ENCODE measurements at regions not wholly inside any gene's neighbourhood (a gene's known extent, or its start where the extent isn't known, plus 50 kb on each side); places are given as distances from the start of the nearest gene placed in this dataset.

DNA sequence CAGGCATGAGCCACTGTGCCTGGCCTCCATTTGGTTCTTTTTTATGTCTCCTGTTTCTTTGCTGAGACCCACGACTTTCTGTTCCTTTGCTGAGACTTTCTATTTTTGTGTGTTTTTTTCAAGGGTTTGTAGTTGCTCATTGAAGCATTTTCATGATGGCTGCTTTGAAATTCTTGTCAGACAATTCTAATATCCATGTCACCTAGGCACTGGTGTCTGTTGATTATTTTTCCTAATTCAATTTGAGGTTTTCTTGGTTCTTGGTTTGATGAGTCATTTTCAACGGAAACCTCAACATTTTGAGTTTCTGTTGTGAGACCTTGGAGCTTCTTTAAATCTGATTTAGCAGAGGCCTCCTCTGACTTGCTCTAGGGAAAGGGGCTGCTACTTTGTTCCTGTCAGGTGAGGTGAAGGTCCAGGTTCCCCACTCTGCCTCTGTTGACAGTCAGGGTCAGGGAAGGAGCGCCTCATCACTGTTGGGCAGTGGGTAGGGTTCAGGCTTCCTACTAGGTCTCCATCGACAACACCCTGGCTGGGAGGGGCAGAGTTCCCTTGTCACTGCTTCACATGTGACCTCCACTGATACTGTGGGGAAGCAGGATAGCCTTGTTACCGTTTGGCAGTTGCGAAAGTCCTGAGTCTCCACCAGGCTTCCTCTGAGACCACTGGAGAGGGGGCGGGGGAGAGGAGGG lies 66.1 kb upstream of the SMOX start (continued):
- no peak for TF ChIP-seq ZNF740 (CRISPR knock-in tag; IDR thresholded peaks at IDR 0.05)
- TF ChIP-seq MZF1 (CRISPR knock-in tag; IDR thresholded peaks at IDR 0.05; ENCODE audit: borderline replicate concordance): no peak
- no peak for TF ChIP-seq TSC22D2 (CRISPR knock-in tag; IDR thresholded peaks at IDR 0.05; ENCODE audit: borderline replicate concordance)
- no peak for TF ChIP-seq MEIS1 (CRISPR knock-in tag; IDR thresholded peaks at IDR 0.05; ENCODE audit: borderline replicate concordance)
- no peak for TF ChIP-seq TMF1 (CRISPR knock-in tag; IDR thresholded peaks at IDR 0.05; ENCODE audit: low read depth)
- no peak for TF ChIP-seq ARNT2 (CRISPR knock-in tag; IDR thresholded peaks at IDR 0.05; ENCODE audit: low read depth)
- no peak for TF ChIP-seq TBL1XR1 (IDR thresholded peaks at IDR 0.05; ENCODE audit: borderline replicate concordance, low read length, partially characterized antibody)
- no peak for TF ChIP-seq NBN (conservative IDR thresholded peaks at IDR 0.05)
- TF ChIP-seq PBX3 (CRISPR knock-in tag; IDR thresholded peaks at IDR 0.05; ENCODE audit: borderline replicate concordance): no peak
- TF ChIP-seq, protein P1, sequence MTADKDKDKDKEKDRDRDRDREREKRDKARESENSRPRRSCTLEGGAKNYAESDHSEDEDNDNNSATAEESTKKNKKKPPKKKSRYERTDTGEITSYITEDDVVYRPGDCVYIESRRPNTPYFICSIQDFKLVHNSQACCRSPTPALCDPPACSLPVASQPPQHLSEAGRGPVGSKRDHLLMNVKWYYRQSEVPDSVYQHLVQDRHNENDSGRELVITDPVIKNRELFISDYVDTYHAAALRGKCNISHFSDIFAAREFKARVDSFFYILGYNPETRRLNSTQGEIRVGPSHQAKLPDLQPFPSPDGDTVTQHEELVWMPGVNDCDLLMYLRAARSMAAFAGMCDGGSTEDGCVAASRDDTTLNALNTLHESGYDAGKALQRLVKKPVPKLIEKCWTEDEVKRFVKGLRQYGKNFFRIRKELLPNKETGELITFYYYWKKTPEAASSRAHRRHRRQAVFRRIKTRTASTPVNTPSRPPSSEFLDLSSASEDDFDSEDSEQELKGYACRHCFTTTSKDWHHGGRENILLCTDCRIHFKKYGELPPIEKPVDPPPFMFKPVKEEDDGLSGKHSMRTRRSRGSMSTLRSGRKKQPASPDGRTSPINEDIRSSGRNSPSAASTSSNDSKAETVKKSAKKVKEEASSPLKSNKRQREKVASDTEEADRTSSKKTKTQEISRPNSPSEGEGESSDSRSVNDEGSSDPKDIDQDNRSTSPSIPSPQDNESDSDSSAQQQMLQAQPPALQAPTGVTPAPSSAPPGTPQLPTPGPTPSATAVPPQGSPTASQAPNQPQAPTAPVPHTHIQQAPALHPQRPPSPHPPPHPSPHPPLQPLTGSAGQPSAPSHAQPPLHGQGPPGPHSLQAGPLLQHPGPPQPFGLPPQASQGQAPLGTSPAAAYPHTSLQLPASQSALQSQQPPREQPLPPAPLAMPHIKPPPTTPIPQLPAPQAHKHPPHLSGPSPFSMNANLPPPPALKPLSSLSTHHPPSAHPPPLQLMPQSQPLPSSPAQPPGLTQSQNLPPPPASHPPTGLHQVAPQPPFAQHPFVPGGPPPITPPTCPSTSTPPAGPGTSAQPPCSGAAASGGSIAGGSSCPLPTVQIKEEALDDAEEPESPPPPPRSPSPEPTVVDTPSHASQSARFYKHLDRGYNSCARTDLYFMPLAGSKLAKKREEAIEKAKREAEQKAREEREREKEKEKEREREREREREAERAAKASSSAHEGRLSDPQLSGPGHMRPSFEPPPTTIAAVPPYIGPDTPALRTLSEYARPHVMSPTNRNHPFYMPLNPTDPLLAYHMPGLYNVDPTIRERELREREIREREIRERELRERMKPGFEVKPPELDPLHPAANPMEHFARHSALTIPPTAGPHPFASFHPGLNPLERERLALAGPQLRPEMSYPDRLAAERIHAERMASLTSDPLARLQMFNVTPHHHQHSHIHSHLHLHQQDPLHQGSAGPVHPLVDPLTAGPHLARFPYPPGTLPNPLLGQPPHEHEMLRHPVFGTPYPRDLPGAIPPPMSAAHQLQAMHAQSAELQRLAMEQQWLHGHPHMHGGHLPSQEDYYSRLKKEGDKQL (CRISPR knock-in tag; IDR thresholded peaks at IDR 0.05; ENCODE audit: low read depth): no peak
- no peak for TF ChIP-seq MAFG (CRISPR knock-in tag; IDR thresholded peaks at IDR 0.05)
- no peak for TF ChIP-seq ZFAT (CRISPR knock-in tag; conservative IDR thresholded peaks at IDR 0.05)
- no peak for TF ChIP-seq ZNF746 (CRISPR knock-in tag; IDR thresholded peaks at IDR 0.05)
- TF ChIP-seq ZNF407 (CRISPR knock-in tag; IDR thresholded peaks at IDR 0.05; ENCODE audit: not compliant biosample characterization): no peak
